K562 (cell line): ENCODE measurements at regions not wholly inside any gene's neighbourhood (a gene's known extent, or its start where the extent isn't known, plus 50 kb on each side); places are given as distances from the start of the nearest gene placed in this dataset.

Experiments
- ATAC-seq: fragments of 200-7000 bp; cut with Tn5 transposase; 3 replicates; pipeline ENCODE4 v1.9.1; 2020; ENCODE audit warnings: moderate library complexity
- BruUV-seq: library from RNA; stranded (reverse); fragments of 400-500 nt; replicated peaks from 2 replicates; lab custom pipeline; 2021; lab: Mats Ljungman, UMichigan
- CTCF ChIA-PET: fragments of 300-600 bp; formaldehyde crosslinking; extraction: SDS; loops from one replicate; lab custom pipeline; 2021; ENCODE audit warnings: low intra/inter-chr PET ratio; lab: Yijun Ruan, JAX
- POLR2A ChIA-PET: fragments of 300-600, 350-650 bp; sonication (Branson Sonifier 250); formaldehyde crosslinking; extraction: SDS; loops from one replicate; lab custom pipeline; 2021; ENCODE audit warnings: antibody characterized with exemption, inconsistent platforms; lab: Yijun Ruan, JAX
- DNase-seq, 4 experiments: peaks; one replicate each; pipeline versions ENCODE4 v3.0.0 to v3.0.0-alpha.2; 2011 to 2018; ENCODE audit warnings: low spot score in 3 of 4, mixed read lengths in 3 of 4; ENCODE audit errors: extremely low read depth in 1 of 4
- FAIRE-seq: peaks from 2 replicates; lab custom pipeline; 2011; peaks lifted over from hg19 to GRCh38; lab: Jason Lieb, UNC
- H2AFZ ChIP-seq: 2 replicates; pipeline ENCODE4 v1.6.0; 2011; ENCODE audit warnings: low read depth, low read length, control low read depth, inconsistent platforms
- H3K27ac ChIP-seq: fragments of 200-600 bp; 3 replicates; pipeline ENCODE4 v1.8.0; 2011; ENCODE audit warnings: low read depth, mild to moderate bottlenecking, control low read depth, inconsistent platforms, low read length, moderate library complexity, mixed read lengths; ENCODE audit errors: extremely low read depth
- H3K27me3 ChIP-seq, 2 experiments: fragments of 300-600 bp in 1 of 2; 2 replicates in 1 of 2; 3 replicates in 1 of 2; pipeline versions ENCODE4 v1.6.0 to v1.8.0; 2011; ENCODE audit warnings: inconsistent platforms in 2 of 2, low read length in 2 of 2, mild to moderate bottlenecking in 1 of 2, mixed read lengths in 1 of 2, moderate library complexity in 1 of 2; ENCODE audit not compliant: control insufficient read depth in 2 of 2, insufficient read depth in 2 of 2
- H3K36me3 ChIP-seq: fragments of 300-600 bp; 3 replicates; pipeline ENCODE4 v1.8.0; 2011; ENCODE audit warnings: mild to moderate bottlenecking, low read length, inconsistent platforms; ENCODE audit not compliant: control insufficient read depth, insufficient read depth
- H3K4me1 ChIP-seq, 2 experiments: fragments of 200-600 bp in 1 of 2; replicated peaks in 1 of 2; 2 replicates in 1 of 2; 3 replicates in 1 of 2; pipeline versions ENCODE4 v1.5.1 to v1.8.0; 2011; ENCODE audit warnings: inconsistent platforms in 2 of 2, low read length in 2 of 2, mild to moderate bottlenecking in 1 of 2, mixed read lengths in 1 of 2, moderate library complexity in 1 of 2; ENCODE audit not compliant: control insufficient read depth in 2 of 2, insufficient read depth in 2 of 2
- H3K4me2 ChIP-seq: 2 replicates; pipeline ENCODE4 v1.6.1; 2011; ENCODE audit warnings: low read length, control low read depth, inconsistent platforms, mixed read lengths; ENCODE audit not compliant: insufficient read depth
- H3K4me3 ChIP-seq: fragments of 200-600 bp; sonication (generic), shearing (Covaris generic); 2 replicates; pipeline ENCODE4 v1.5.1; 2016; ENCODE audit warnings: control low read depth, inconsistent platforms
- H3K79me2 ChIP-seq: fragments of 200-600 bp; 3 replicates; pipeline ENCODE4 v1.8.0; 2011; ENCODE audit warnings: low read length, inconsistent platforms; ENCODE audit not compliant: control insufficient read depth, insufficient read depth
- H3K9ac ChIP-seq, 2 experiments: 2 replicates each; pipeline versions ENCODE4 v1.6.0 to v1.6.1; 2011; ENCODE audit warnings: low read depth in 2 of 2, low read length in 2 of 2, control low read depth in 1 of 2, inconsistent platforms in 1 of 2, mild to moderate bottlenecking in 1 of 2, mixed read lengths in 1 of 2; ENCODE audit not compliant: insufficient read depth in 1 of 2
- H3K9me1 ChIP-seq: one replicate; pipeline ENCODE4 v1.6.0; 2011; ENCODE audit warnings: inconsistent platforms, mild to moderate bottlenecking, low read length, moderate library complexity; ENCODE audit not compliant: control insufficient read depth, insufficient read depth
- H3K9me3 ChIP-seq: replicated peaks from 2 replicates; pipeline ENCODE4 v1.5.1; 2011; ENCODE audit warnings: low read depth, low read length, inconsistent platforms; ENCODE audit not compliant: control insufficient read depth, insufficient read depth
- H4K20me1 ChIP-seq: replicated peaks from 2 replicates; pipeline ENCODE4 v1.6.1; 2011; ENCODE audit warnings: low read length, inconsistent platforms, mixed read lengths; ENCODE audit not compliant: control insufficient read depth, insufficient read depth
- GTF2A2 ChIP-seq: IDR thresholded peaks from 2 replicates; pipeline ENCODE4 v1.6.1; 2016; ENCODE audit warnings: mild to moderate bottlenecking, missing genetic modification characterization, missing compliant biosample characterization
- JUND ChIP-seq, 2 experiments: IDR thresholded peaks; 2 replicates in 1 of 2; 3 replicates in 1 of 2; pipeline ENCODE4 v1.6.1; 2011; ENCODE audit warnings: borderline replicate concordance in 2 of 2, low read depth in 2 of 2, low read length in 2 of 2, improper control_type of control experiment in 1 of 2, missing biosample characterization in 1 of 2, missing genetic modification characterization in 1 of 2, missing genetic modification reagents in 1 of 2
- LARP7 ChIP-seq: fragments of 450-650 bp; IDR thresholded peaks from 2 replicates; pipeline ENCODE4 v1.6.1; 2016
- MCM5 ChIP-seq: fragments of 450-650 bp; IDR thresholded peaks from 2 replicates; pipeline ENCODE4 v1.6.1; 2016; ENCODE audit warnings: low read depth
- MTA2 ChIP-seq: fragments of 450-650 bp; IDR thresholded peaks from 2 replicates; pipeline ENCODE4 v1.6.1; 2016; ENCODE audit warnings: low read depth
- PHB2 ChIP-seq: fragments of 450-650 bp; IDR thresholded peaks from 2 replicates; pipeline ENCODE4 v1.6.1; 2017; ENCODE audit warnings: low read depth
- RB1 ChIP-seq: fragments of 450-650 bp; IDR thresholded peaks from 2 replicates; pipeline ENCODE4 v1.6.1; 2017; ENCODE audit warnings: low read depth, mild to moderate bottlenecking
- RBM15 ChIP-seq: fragments of 200-400 bp; formaldehyde crosslinking; IDR thresholded peaks from 2 replicates; pipeline ENCODE4 v1.6.1; 2018; ENCODE audit warnings: mild to moderate bottlenecking, low read length, moderate library complexity; ENCODE audit not compliant: insufficient read depth
- ZNF184 ChIP-seq: sonication (generic); formaldehyde crosslinking; IDR thresholded peaks from 2 replicates; pipeline ENCODE4 v1.5.0; 2020; ENCODE audit warnings: missing genetic modification reagents
- ZNF311 ChIP-seq: fragments of 250-450 bp; sonication (Bioruptor Pico); IDR thresholded peaks from 2 replicates; pipeline ENCODE4 v1.4.0; 2020; ENCODE audit warnings: mild to moderate bottlenecking, moderate library complexity
- ZNF324 ChIP-seq: fragments of 250-450 bp; sonication (Bioruptor Pico); IDR thresholded peaks from 2 replicates; pipeline ENCODE4 v1.4.0; 2020; ENCODE audit warnings: mild to moderate bottlenecking
- ZNF398 ChIP-seq: fragments of 250-450 bp; sonication (Bioruptor Pico); IDR thresholded peaks from 2 replicates; pipeline ENCODE4 v1.8.0; 2021; ENCODE audit warnings: moderate library complexity, mild to moderate bottlenecking, inconsistent platforms
- ZNF507 ChIP-seq: conservative IDR thresholded peaks from 2 replicates; pipeline ENCODE4 v1.6.1; 2017; ENCODE audit warnings: missing genetic modification characterization, missing compliant biosample characterization
- ZNF644 ChIP-seq: fragments of 200-800 bp; sonication (Bioruptor generic); IDR thresholded peaks from 2 replicates; pipeline ENCODE4 v1.6.1; 2016; ENCODE audit warnings: low read depth, missing genetic modification characterization, missing compliant biosample characterization
- ZNF77 ChIP-seq: fragments of 250-450 bp; sonication (Bioruptor Pico); IDR thresholded peaks from 2 replicates; pipeline ENCODE4 v1.5.0; 2020
- WGBS: fragments of 100-300 bp; shearing (Covaris generic); methylation state at CpG from one replicate; pipeline ENCODE4 v1.1.6; 2016; ENCODE audit warnings: low coverage, mixed read lengths; ENCODE audit not compliant: insufficient coverage; ENCODE audit errors: missing lambda C conversion rate; 5-methylcytosine and 5-hydroxymethylcytosine counted together
- in situ Hi-C: fragments of 300-500 bp; cut with MboI; formaldehyde crosslinking; loops from 4 replicates; pipeline ENCODE4 v1.15.0; 2018; ENCODE audit warnings: inconsistent platforms, mixed read lengths
- intact Hi-C: fragments of 100-400 bp; cut with micrococcal nuclease; formaldehyde crosslinking; loops from 2 replicates; pipeline ENCODE4 v1.14.2; 2022
- TF ChIP-seq, protein P1 (sequence below): fragments of 250-450 bp; sonication (Bioruptor Pico); IDR thresholded peaks from 2 replicates; pipeline ENCODE4 v1.8.0; 2022; ENCODE audit warnings: inconsistent platforms

- ATAC-seq: no peak
- Histone ChIP-seq H3K79me2 (no peaks in the 10 kb centered on the region), H3K9ac (no peak overlapping the region), H3K4me3 (no peak overlapping the region), H3K9me1 (no peaks in the 10 kb centered on the region), H3K27me3 (no peaks in the 10 kb centered on the region), H3K9me3 (no peaks in the 10 kb centered on the region), H3K27ac (no peak overlapping the region), H2AFZ (no peak overlapping the region), H3K4me1 (no peaks in the 10 kb centered on the region; a peak in 1 of 5 replicates), H3K36me3 (no peaks in the 10 kb centered on the region), H4K20me1 (no peaks in the 10 kb centered on the region), H3K4me2 (no peak overlapping the region)
- no peak for FAIRE-seq
- ChIA-PET CTCF (no interaction called here), POLR2A (no interaction called here)
- TF ChIP-seq ZNF311: no peak
- TF ChIP-seq ZNF77: no peak
- no peak for TF ChIP-seq MCM5
- no peak for TF ChIP-seq PHB2
- TF ChIP-seq LARP7: no peak
- TF ChIP-seq MTA2: no peak
- TF ChIP-seq ZNF184 (CRISPR knock-in tag): no peak
- TF ChIP-seq RB1: no peak
- no peak for TF ChIP-seq ZNF324 (CRISPR knock-in tag)
- no peak for TF ChIP-seq RBM15
- TF ChIP-seq JUND (IDR thresholded peaks at IDR 0.05; ENCODE audit: borderline replicate concordance, low read depth, low read length): no peak
- no peak for TF ChIP-seq JUND (tag; IDR thresholded peaks at IDR 0.05; ENCODE audit: borderline replicate concordance, low read depth, low read length)
- TF ChIP-seq, protein P1, sequence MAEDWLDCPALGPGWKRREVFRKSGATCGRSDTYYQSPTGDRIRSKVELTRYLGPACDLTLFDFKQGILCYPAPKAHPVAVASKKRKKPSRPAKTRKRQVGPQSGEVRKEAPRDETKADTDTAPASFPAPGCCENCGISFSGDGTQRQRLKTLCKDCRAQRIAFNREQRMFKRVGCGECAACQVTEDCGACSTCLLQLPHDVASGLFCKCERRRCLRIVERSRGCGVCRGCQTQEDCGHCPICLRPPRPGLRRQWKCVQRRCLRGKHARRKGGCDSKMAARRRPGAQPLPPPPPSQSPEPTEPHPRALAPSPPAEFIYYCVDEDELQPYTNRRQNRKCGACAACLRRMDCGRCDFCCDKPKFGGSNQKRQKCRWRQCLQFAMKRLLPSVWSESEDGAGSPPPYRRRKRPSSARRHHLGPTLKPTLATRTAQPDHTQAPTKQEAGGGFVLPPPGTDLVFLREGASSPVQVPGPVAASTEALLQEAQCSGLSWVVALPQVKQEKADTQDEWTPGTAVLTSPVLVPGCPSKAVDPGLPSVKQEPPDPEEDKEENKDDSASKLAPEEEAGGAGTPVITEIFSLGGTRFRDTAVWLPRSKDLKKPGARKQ (CRISPR knock-in tag): no peak
- TF ChIP-seq ZNF398 (CRISPR knock-in tag): no peak
- TF ChIP-seq ZNF507 (tag): no peak
- TF ChIP-seq GTF2A2: no peak
- TF ChIP-seq ZNF644 (tag): no peak
- in situ Hi-C loops: no loop called here
- 26% methylated on average over 5 of the region's 5 CpGs for WGBS
- DNase-seq: no peak
- no TSS peak for BruUV-seq
- intact Hi-C loops: no loop called here
Observed at GRCh38 chr3:124602980-124603627, 127.1 kb upstream of the UMPS start.
